ES-I3 (cell line): ENCODE measurements at regions not wholly inside any gene's neighbourhood (a gene's known extent, or its start where the extent isn't known, plus 50 kb on each side); places are given as distances from the start of the nearest gene placed in this dataset.
"Not testable (repeated sequence)": the region's sequence is repeated elsewhere in the genome, so short reads cannot be mapped to it uniquely, and the experiment has no call there.

ENCODE experiments used
- H3K36me3 ChIP-seq: 2 replicates; pipeline ENCODE4 v1.6.1; 2013; ENCODE audit warnings: mild to moderate bottlenecking, low read length, control low read depth, moderate library complexity; ENCODE audit not compliant: insufficient read depth
- H3K4me1 ChIP-seq: 2 replicates; pipeline ENCODE4 v1.6.1; 2013; ENCODE audit warnings: mild to moderate bottlenecking, control low read depth, low read length; ENCODE audit not compliant: insufficient read depth
- H3K9ac ChIP-seq: 2 replicates; pipeline ENCODE4 v1.6.1; 2013; ENCODE audit warnings: low read depth, mild to moderate bottlenecking, low read length, moderate library complexity
- H3K9me3 ChIP-seq: 2 replicates; pipeline ENCODE4 v1.6.1; 2013; ENCODE audit warnings: mild to moderate bottlenecking, low read length, moderate library complexity; ENCODE audit not compliant: control insufficient read depth, insufficient read depth

GRCh38 chrX:45467537-45467936 is 266.9 kb upstream of the DIPK2B start:
- H3K4me1 ChIP-seq, H3K36me3 ChIP-seq, H3K9ac ChIP-seq: not testable (repeated sequence)
- peaks cover 18% of the 10 kb centered on the region for H3K9me3 ChIP-seq

GRCh38 chrX:45455732-45456131 is 255.1 kb upstream of the DIPK2B start:
- H3K4me1 ChIP-seq, H3K9me3 ChIP-seq, H3K36me3 ChIP-seq, H3K9ac ChIP-seq: not testable (repeated sequence)

GRCh38 chrX:45454290-45454689 is 253.6 kb upstream of the DIPK2B start:
- no peak overlapping the region for H3K9ac ChIP-seq
- H3K4me1 ChIP-seq: peaks cover 4% of the 10 kb centered on the region
- H3K9me3 ChIP-seq: peaks cover 10% of the 10 kb centered on the region
- H3K36me3 ChIP-seq: no peaks in the 10 kb centered on the region

- H3K4me1 ChIP-seq: peaks cover 4% of the 10 kb centered on the region
Observed at GRCh38 chrX:45449982-45450381, 249.3 kb upstream of the DIPK2B start.

GRCh38 chrX:45447995-45448394 is 247.3 kb upstream of the DIPK2B start:
- no peaks in the 10 kb centered on the region for H3K4me1 ChIP-seq
- no peak overlapping the region for H3K9ac ChIP-seq
- no peaks in the 10 kb centered on the region for H3K36me3 ChIP-seq
- H3K9me3 ChIP-seq: no peaks in the 10 kb centered on the region

More at GRCh38 chrX:45449982-45450381, 249.3 kb upstream of the DIPK2B start:
- Histone ChIP-seq H3K36me3 (no peaks in the 10 kb centered on the region), H3K9ac (no peak overlapping the region), H3K9me3 (no peaks in the 10 kb centered on the region)

GRCh38 chrX:45447331-45447730 is 246.7 kb upstream of the DIPK2B start:
- no peaks in the 10 kb centered on the region for H3K36me3 ChIP-seq
- no peaks in the 10 kb centered on the region for H3K4me1 ChIP-seq
- H3K9ac ChIP-seq: no peak overlapping the region
- H3K9me3 ChIP-seq: no peaks in the 10 kb centered on the region

- H3K9me3 ChIP-seq: no peaks in the 10 kb centered on the region
- no peak overlapping the region for H3K9ac ChIP-seq
- H3K36me3 ChIP-seq: no peaks in the 10 kb centered on the region
- no peaks in the 10 kb centered on the region for H3K4me1 ChIP-seq
Observed at GRCh38 chrX:45445745-45446412, 245.2 kb upstream of the DIPK2B start.

GRCh38 chrX:45437186-45437585 is 236.5 kb upstream of the DIPK2B start:
- H3K9me3 ChIP-seq: no peaks in the 10 kb centered on the region
- H3K4me1 ChIP-seq: peaks cover 21% of the 10 kb centered on the region
- no peaks in the 10 kb centered on the region for H3K36me3 ChIP-seq
- no peak overlapping the region for H3K9ac ChIP-seq

GRCh38 chrX:45435481-45435880 is 234.8 kb upstream of the DIPK2B start:
- no peaks in the 10 kb centered on the region for H3K9me3 ChIP-seq
- peaks cover 21% of the 10 kb centered on the region for H3K4me1 ChIP-seq
- no peaks in the 10 kb centered on the region for H3K36me3 ChIP-seq
- no peak overlapping the region for H3K9ac ChIP-seq

GRCh38 chrX:45434231-45434630 is 233.6 kb upstream of the DIPK2B start:
- H3K36me3 ChIP-seq: no peaks in the 10 kb centered on the region
- H3K9me3 ChIP-seq: no peaks in the 10 kb centered on the region
- H3K4me1 ChIP-seq: peaks cover 21% of the 10 kb centered on the region
- H3K9ac ChIP-seq: peak overlapping the region; percentile 34; the same call in 1 of the 2 replicates

- Histone ChIP-seq H3K36me3 (no peaks in the 10 kb centered on the region), H3K9ac (no peak overlapping the region), H3K9me3 (no peaks in the 10 kb centered on the region; the same call in 1 of the 2 replicates), H3K4me1 (peaks cover 4% of the 10 kb centered on the region; the same call in 1 of the 2 replicates)
Observed at GRCh38 chrX:45428831-45429230, 228.2 kb upstream of the DIPK2B start.

- Histone ChIP-seq H3K4me1 (no peaks in the 10 kb centered on the region), H3K9ac (no peak overlapping the region), H3K36me3 (no peaks in the 10 kb centered on the region), H3K9me3 (peaks cover 4% of the 10 kb centered on the region)
Observed at GRCh38 chrX:45424326-45424725, 223.7 kb upstream of the DIPK2B start.

- H3K4me1 ChIP-seq: no peaks in the 10 kb centered on the region
- H3K9me3 ChIP-seq: peaks cover 4% of the 10 kb centered on the region
- H3K9ac ChIP-seq: no peak overlapping the region
- no peaks in the 10 kb centered on the region for H3K36me3 ChIP-seq
Observed at GRCh38 chrX:45422216-45422925, 221.7 kb upstream of the DIPK2B start.

- Histone ChIP-seq H3K4me1 (no peaks in the 10 kb centered on the region), H3K9me3 (peaks cover 4% of the 10 kb centered on the region), H3K9ac (no peak overlapping the region), H3K36me3 (no peaks in the 10 kb centered on the region)
Observed at GRCh38 chrX:45421806-45422205, 221.1 kb upstream of the DIPK2B start.

GRCh38 chrX:45404206-45404605 is 203.5 kb upstream of the DIPK2B start:
- H3K4me1 ChIP-seq: peaks cover 24% of the 10 kb centered on the region
- H3K9ac ChIP-seq: no peak overlapping the region
- peaks cover 17% of the 10 kb centered on the region for H3K9me3 ChIP-seq
- H3K36me3 ChIP-seq: 0 out of 2 replicates have a peak, but pooled peaks cover 3% of the 10 kb centered on the region
